NCI-H748 treated with DMSO at 0.1 percent for 48 hours (cell line): ENCODE measurements at regions not wholly inside any gene's neighbourhood (a gene's known extent, or its start where the extent isn't known, plus 50 kb on each side); places are given as distances from the start of the nearest gene placed in this dataset.
A peak's percentile ranks its signal among the peaks of the same experiment; 100 is the strongest.
"Not testable (repeated sequence)": the region's sequence is repeated elsewhere in the genome, so short reads cannot be mapped to it uniquely, and the experiment has no call there.

Source experiments
- DNase-seq: peaks from one replicate; lab custom pipeline; 2025; lab: John Stamatoyannopoulos, UW

- no peak for DNase-seq
These were observed 269.3 kb upstream of the NFIA start for GRCh38 chr1:60813071-60813470.

- DNase-seq, result peak; percentile 82
These were observed 273.0 kb upstream of the NFIA start for GRCh38 chr1:60809204-60809980.

- no peak for DNase-seq
These were observed 273.7 kb upstream of the NFIA start for GRCh38 chr1:60808676-60809075.

- no peak for DNase-seq
These were observed 279.5 kb upstream of the NFIA start for GRCh38 chr1:60802884-60803283.

- no peak for DNase-seq
These were observed 285.0 kb upstream of the NFIA start for GRCh38 chr1:60797351-60797750.

- no peak for DNase-seq
These were observed 291.1 kb upstream of the NFIA start for GRCh38 chr1:60791226-60791625.

- DNase-seq, result not testable (repeated sequence)
These were observed 309.3 kb upstream of the NFIA start for GRCh38 chr1:60773099-60773498.

DNA sequence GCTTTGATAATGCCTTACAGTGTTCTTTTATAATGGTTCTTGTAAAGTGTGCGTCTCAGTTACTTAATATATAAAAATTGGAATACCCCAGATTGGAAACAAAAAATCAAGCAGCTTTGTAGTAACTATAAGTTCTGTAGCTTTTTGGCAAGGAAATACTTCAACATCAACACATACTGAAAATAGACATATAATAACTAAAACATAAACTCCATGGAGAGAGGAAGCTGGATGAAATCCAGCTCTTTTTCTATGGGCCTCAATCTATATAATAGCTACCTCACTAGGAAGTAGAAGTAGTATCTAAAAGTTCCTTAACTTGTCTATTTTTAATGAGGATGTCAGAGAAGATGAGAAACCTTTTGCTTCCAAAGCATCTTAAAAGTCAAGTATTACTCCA is 313.3 kb upstream of the NFIA start:
- no peak for DNase-seq

GRCh38 chr1:60765204-60765603 is 317.2 kb upstream of the NFIA start:
- peak; percentile 48 for DNase-seq

- DNase-seq, result no peak
These were observed 317.9 kb upstream of the NFIA start for GRCh38 chr1:60764489-60764888.

DNA sequence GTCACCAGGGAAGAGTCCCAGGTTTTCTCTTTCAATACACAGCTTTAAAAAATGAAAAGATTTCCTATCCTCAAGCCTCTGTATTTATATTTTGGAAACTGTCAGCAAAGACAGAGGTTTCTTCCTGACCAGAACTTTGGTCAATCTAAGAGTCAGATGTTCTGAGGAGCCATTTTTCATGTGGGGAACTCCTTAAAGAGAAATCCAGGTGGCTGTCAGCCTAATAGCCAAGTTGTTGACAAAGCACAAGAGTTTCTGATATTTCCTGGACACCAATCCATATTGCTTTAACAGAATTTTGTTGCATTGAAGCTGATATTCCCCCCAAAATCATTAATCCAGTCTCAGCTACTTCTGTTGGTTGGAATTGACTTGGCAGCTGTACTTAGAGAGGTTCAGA is 318.6 kb upstream of the NFIA start:
- no peak for DNase-seq

DNA sequence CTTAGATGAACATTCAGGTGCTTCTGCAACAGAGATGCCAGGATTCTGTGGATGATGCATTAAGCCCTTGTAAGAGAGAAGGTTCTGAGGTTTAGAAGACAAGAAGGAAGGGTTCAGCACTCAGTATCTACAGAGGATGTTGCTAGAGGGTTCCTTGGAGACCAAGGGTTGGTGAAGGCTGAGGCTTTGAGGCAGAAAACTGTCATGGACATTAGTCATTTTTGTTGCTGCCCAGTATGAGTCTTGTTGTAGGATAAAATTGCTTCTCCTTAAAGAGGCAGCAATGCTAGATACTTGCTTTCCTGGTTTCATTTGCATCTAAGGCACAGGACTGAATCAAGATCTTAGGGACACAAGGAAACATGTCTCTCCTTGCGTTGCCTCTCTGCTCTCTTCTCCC is 319.4 kb upstream of the NFIA start:
- DNase-seq, result no peak

GRCh38 chr1:60762176-60762575 is 320.2 kb upstream of the NFIA start:
- no peak for DNase-seq

GRCh38 chr1:60759291-60759690 is 323.1 kb upstream of the NFIA start:
- no peak for DNase-seq

GRCh38 chr1:60757485-60757884 is 324.9 kb upstream of the NFIA start:
- no peak for DNase-seq

DNA sequence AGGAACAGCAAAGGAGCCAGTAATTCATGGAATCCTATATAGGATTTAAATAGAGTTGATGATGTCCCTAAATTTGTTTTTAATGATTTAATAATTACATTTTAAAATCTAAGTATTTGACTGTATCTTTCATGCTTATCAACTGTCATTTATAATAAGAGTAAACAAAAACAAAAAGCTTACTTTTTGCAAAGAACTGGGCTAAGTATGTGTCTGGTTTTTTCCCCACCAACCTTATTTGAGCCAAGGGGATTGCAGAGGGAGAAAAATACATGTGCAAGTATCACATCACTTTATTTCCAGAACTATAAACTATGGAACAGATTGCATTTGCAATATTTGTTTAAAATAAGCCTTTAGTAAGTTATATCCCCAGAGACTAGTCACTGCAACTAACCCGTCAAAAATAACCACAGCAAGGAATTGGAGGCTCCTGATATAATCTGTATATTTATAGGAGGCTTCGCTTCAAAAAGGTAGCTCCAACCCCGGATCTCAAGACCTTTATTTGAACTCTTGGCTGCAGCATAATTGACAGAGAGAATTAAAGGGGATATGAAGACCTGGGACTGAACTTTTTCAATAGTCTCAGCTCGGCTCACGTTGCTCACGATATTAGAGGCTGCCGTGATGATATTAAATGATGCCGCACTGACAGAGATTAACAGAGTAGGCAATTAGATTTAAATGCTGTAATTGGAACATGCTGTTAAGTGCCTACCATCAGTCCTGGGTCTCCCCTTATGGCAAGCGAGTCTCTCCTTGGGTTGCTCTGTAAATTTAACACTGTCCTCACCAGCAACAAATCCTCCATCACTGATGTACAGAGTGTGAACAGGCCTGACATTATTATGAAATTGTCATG is 329.1 kb upstream of the NFIA start:
- DNase-seq, result no peak

GRCh38 chr1:60751306-60751705 is 331.1 kb upstream of the NFIA start:
- DNase-seq, result no peak

DNA sequence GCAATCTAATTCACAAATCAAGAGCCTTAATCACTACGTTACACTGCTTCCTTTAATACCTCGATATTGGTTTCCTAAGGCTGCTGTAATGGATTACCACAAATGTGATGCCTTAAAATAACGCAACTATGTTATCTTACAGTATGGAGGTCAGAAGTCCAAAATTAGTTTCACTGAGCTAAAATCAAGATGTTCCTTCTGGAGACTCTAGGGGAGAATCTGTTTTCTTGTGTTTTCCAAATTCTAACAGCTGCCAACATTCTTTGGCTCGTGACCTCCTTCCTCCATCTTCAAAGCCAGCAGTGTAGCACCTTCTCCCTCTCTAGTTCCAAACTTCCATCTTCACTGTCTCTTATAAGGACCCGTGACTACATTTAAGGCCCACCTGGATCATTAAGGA is 335.0 kb upstream of the NFIA start:
- no peak for DNase-seq

DNA sequence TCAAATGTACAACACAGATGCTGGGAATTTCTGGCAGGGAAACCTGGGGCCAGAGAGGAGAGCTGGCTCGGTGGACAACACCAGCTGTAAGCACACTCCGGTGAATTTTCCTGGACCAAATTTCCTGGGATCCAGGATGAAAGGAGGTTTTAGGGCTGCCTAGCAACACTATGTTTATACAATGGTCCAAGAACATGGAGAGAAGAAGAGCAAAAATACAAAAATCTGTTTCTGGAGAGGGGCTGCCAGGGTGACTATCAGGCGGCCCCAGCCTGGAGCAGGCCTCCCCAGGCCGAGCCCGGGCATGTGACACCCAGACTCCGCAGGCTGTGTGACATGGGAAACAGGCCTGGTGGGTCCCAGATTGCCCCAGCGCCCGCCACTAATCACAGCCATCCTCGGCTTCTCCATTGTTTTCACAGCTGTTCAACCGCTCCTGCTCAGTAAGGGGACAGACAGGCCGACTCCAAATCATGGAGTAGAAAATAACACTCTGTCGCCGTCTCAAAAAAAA is 336.0 kb upstream of the NFIA start:
- peak; percentile 85 for DNase-seq

DNA sequence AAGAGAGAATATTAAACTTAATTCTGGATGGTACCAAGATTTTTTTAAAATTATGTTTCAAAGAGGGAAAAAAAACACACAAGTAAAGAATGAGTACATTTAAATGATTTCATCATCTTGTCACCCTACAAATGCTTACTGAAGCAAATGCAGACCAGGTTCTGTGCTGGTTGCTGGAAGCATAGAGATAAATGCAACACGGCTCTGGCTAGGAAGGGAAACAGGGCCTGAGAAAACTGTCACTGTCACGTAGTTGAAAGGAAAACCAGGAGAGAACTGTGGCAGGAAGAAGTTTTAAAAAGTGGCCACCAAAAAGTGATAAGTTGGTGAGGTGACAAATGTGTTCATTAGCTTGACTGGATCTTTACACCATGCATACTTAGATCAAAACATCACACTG is 336.9 kb upstream of the NFIA start:
- no peak for DNase-seq

GRCh38 chr1:60742339-60742738 is 340.0 kb upstream of the NFIA start:
- no peak for DNase-seq

DNA sequence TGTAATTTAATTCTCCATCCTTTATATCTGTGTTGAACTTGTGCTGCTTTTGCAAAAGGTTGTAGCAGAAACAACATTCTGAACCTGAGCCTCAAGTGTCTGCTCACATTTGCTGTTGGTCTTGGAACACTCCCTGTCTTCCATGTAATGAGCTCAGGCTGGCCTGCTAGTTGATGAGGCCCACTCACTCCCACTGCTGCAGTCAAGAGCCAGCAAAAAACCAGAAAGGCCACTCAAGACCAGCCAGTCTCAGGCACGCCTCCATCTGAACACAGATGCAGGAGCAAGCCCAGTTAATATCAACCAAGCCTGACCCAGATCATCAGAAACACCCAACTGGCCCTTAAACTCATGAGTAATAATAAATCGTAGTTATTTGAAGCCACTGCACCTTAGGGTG is 342.2 kb upstream of the NFIA start:
- no peak for DNase-seq

GRCh38 chr1:60739729-60740128 is 342.6 kb upstream of the NFIA start:
- no peak for DNase-seq
